Skin of body (tissue), 1 donor: ENCODE measurements at regions not wholly inside any gene's neighbourhood (a gene's known extent, or its start where the extent isn't known, plus 50 kb on each side); places are given as distances from the start of the nearest gene placed in this dataset.

Source experiments
- DNase-seq: peaks from one replicate; lab custom pipeline; 2025; lab: John Stamatoyannopoulos, UW

GRCh38 chr2:41905597-41906337, 142.1 kb upstream of the PKDCC start:
- no peak for DNase-seq

- peak; percentile 81 for DNase-seq
Observed at GRCh38 chr2:41906338-41906725, 141.5 kb upstream of the PKDCC start.

DNA sequence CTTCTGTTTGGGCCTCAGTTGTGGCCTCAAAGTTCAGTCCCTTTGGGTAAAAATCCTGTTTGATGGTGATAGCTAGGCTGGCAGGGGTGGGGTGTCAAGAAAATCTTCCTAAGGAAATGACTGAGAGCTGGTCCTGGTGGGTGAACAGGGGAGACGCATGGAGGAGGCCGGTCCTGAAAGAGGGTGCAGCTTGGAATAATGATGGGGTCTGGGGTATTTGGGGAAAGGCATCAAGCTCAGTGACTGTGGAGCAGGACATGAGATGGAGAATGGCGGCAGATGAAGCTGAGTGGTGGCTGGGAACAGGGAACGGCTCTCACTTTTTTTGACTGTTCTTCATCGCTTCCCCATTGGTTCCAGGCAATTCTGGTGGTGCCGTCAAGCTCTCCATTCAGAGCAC, 140.7 kb upstream of the PKDCC start:
- DNase-seq, result no peak

DNA sequence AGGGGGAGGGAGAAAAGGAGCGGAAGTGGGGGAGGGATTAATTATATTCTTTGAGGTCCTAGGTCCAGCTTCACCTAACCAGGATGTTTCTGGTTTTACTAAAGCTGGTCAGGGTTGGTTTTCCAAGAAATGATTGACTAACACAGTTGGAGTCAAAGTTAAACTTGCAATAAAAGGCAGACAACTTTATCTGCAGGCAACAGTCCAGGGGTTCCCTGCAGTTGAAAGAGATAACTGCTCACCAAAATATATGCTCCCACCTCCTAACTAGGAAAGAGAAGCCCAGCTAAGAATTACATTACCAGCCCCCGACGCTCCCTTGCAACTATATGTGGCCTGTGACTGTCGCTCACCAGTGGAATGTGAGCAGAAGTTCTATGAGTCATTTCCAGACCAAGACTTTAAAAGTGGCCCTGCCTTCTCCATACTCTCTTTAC, 140.0 kb upstream of the PKDCC start:
- DNase-seq, result no peak

- DNase-seq, result no peak
Observed at GRCh38 chr2:41908349-41908748, 139.5 kb upstream of the PKDCC start.

DNA sequence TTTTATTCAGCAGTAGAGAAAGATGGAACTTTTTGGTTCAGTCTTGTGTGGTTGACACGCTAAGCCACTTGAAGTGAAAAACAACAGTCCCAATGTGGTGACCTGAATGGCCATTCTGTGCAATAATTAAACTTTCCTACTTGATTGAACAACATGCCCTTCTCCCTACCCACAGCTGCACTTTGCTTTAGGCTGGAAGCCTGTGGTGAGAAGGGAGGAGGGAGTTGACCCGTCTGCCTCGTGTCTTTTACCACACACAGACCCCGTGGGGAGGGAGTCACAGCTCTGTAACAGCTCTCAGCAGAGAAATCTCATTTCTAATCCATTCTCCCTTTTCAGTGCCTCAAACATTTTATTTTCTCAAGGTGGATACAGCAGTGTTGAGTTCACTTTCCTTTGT, 138.2 kb upstream of the PKDCC start:
- DNase-seq, result no peak

GRCh38 chr2:41910126-41910525, 137.7 kb upstream of the PKDCC start:
- DNase-seq, result no peak

DNA sequence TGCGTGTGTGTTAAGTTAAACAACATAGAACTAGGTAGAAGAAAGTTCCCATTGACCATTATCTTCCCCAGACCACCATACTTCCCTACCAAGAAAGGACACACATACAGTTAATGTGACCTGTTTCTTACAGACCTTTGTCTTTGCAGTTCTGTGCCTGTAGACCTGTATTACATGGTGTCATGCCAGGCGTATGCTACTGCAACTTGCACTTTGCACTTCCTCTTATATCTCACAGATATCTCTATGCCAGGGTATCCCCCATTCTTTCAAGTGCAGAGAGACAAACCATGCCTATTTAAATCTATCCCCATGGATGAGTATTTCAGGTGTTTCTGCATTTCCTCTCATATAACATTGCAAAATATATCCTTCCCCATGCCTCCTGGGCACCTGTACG, 136.8 kb upstream of the PKDCC start:
- DNase-seq, result no peak

GRCh38 chr2:41912337-41912736, 135.5 kb upstream of the PKDCC start:
- no peak for DNase-seq

DNA sequence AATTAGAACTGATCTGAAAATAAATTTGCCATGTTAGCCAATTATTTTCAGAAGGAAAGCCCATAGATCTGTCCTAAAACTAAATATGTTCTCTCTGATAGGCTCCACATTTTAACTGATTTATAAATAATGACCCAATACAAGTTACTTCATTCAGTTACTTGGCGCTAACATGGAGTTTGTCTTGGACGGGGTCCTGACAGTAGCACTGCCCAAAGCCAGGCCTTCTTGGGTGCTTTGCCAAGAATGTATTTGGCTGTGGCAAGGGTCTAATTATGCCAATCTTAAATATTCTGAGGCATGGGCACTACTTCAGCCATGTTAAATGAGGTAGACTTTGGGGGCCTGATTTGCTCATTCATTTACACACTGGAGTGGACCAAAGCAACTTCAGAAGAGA, 135.0 kb upstream of the PKDCC start:
- DNase-seq, result no peak

DNA sequence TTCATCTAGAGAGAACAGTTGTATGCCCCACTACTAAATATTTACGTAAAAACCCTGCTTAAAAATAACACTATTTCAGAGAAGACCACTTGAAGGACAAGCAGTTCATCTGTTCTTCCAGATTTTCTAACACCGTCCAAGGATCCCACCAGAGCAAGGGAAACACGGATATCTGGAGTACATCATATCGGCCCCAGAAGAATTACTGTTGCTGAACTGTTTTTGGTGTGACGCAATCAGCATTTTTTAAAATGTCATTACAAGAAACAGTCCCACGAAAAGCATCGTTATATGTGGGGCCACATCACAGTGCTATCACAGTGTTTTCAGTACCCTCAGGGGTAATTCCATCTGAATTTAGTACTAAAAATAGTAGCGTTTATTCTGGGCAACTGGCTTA, 134.5 kb upstream of the PKDCC start:
- no peak for DNase-seq

- no peak for DNase-seq
Observed at GRCh38 chr2:41913921-41914609, 133.8 kb upstream of the PKDCC start.

GRCh38 chr2:41914936-41915335, 132.9 kb upstream of the PKDCC start:
- no peak for DNase-seq

- no peak for DNase-seq
Observed at GRCh38 chr2:41916177-41916576, 131.6 kb upstream of the PKDCC start.

DNA sequence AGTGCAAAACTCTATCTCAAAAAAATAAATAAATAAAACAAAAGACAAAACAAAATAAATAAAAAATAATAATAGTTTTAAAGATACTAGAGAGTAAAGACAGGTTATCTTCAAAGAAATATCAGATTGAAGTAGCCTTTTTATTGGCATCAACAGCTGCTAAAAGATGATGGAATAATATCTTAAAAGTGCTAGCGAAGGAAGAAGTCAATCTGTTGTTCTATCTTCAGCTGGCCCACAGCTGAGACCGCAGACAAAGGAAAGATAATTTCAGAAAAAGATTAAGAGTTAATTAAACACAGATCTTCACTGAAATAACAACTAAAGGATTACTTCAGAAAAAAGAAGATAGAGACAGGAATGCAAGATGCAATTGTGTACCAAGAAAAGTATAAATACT, 130.2 kb upstream of the PKDCC start:
- no peak for DNase-seq

DNA sequence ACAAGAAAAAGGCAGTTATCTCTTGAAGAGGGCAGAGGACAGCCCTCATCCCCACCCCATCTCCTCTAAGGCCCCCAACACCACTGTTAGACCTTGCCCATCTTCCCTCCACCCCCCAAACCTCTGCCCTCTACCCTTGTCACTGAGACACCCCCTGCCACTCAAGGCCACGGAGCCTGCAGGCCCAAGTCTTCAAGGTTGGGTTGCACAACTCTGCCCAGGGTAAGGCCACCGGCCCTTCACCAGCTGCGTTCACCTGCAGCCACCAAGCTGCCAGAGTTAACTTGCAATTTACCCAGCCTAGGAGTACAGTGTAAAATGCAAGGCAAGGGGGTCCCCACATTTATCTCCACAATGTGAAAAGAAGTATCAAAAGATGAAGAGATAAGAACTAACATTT, 128.7 kb upstream of the PKDCC start:
- DNase-seq, result no peak

- DNase-seq, result no peak
Observed at GRCh38 chr2:41920181-41920580, 127.6 kb upstream of the PKDCC start.

GRCh38 chr2:41920812-41921211, 127.0 kb upstream of the PKDCC start:
- DNase-seq, result no peak

DNA sequence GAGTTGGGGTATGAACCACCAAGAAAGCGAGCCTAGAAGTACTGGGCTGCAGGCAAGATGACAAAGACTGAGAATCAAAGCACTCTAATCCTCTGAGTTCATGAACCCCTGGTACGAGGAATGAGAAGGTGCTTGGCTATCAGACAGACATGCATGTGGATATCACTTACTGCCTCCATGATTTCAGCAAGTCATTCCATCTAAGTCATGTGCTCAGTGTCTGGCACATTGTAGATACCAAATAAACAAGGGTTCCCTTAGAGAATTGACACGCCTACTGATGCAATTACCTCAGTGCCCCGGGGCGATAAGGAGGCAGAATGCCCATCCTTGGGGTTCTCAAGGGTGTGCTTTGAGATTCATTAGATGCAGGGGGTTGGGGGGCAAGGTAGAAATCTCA, 125.6 kb upstream of the PKDCC start:
- peak; percentile 26 for DNase-seq

DNA sequence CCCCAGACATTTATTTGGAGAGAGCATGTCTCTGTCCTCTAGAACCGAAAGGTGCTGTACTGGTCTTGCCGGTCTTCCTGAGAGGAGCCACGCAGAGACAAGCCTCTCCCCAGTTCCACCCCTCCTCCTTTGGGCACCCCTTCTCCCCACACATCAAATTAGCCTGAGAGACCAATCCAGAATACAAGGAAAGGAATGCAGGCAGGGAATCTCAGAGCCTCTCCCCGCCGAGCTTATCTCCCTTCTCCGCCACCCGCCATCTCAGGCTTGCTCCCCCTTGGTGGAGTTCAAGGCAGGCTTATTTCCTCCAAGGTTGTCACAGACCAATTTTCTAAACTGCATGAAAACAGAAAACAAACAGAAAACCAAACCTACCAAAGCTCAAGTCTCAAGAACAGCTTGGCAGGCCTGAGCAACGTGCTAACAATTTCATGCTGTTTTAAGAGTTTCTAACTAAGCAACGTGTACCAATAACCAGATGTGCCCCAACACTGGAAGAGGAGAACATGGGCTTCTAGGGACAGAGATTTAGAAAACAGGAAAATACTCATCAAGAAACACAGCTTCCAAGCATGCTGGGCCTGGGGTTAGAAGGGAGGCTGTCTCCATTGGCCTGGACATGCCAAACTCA, 124.5 kb upstream of the PKDCC start:
- DNase-seq, result peak; percentile 55

GRCh38 chr2:41924024-41924423, 123.8 kb upstream of the PKDCC start:
- DNase-seq, result no peak

DNA sequence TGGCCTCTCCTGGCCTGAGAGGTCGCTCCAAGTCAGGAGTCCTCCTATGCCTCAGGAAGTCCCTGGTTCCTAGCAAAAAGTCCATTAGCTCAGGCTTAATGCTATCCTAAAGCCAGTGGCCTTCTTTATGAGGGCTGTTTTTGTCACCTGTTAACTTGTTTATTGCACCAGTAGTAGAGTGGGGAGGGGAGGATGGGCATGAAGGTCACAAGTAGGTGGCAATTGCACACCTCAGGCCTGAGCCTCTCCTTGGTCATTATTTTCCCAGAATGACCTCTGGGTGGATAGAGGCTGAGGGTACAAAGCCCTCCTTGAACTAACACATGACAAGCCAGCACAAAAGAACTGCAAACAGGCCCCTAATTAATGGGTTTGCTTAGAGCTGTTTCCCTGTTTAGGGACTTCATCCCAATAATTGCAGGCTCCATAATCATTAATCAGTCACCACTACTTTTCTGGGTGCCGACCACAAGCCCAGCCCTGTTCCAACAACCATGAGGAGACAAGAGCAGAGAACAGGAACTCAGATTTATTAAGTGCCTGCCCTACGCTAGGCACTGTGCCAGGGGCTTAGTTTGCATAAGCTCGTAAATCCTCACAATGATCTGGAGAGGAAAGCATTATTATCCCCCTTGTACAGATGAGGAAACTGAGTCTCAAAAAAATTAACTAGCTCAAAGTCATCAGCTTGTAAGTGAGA, 123.0 kb upstream of the PKDCC start:
- no peak for DNase-seq
